HepG2 (cell line): ENCODE measurements at regions not wholly inside any gene's neighbourhood (a gene's known extent, or its start where the extent isn't known, plus 50 kb on each side); places are given as distances from the start of the nearest gene placed in this dataset.

Source experiments
- HNRNPLL ChIP-seq: fragments of 200-400 bp; formaldehyde crosslinking; IDR thresholded peaks from 2 replicates; pipeline ENCODE4 v1.6.1; 2017; ENCODE audit warnings: mild to moderate bottlenecking, low read depth, low read length; ENCODE audit not compliant: poor library complexity, severe bottlenecking
- NFIB ChIP-seq: sonication (generic); formaldehyde crosslinking; IDR thresholded peaks from 2 replicates; pipeline ENCODE4 v1.9.0; 2021; ENCODE audit warnings: missing genetic modification reagents, mild to moderate bottlenecking, borderline replicate concordance
- PITX1 ChIP-seq: sonication (generic); formaldehyde crosslinking; IDR thresholded peaks from 2 replicates; pipeline ENCODE4 v1.5.1; 2020; ENCODE audit warnings: mild to moderate bottlenecking, missing genetic modification reagents
- RFX1 ChIP-seq: fragments of 450-650 bp; IDR thresholded peaks from 2 replicates; pipeline ENCODE4 v1.6.1; 2017
- ZFP90 ChIP-seq: sonication (generic); formaldehyde crosslinking; IDR thresholded peaks from 2 replicates; pipeline ENCODE4 v1.8.0; 2022; ENCODE audit warnings: missing genetic modification reagents, mild to moderate bottlenecking, inconsistent platforms, borderline replicate concordance
- ZFY ChIP-seq: sonication (generic); formaldehyde crosslinking; IDR thresholded peaks from 2 replicates; pipeline ENCODE4 v1.4.0; 2020; ENCODE audit warnings: missing genetic modification reagents
- ZNF225 ChIP-seq: sonication (generic); formaldehyde crosslinking; IDR thresholded peaks from 2 replicates; pipeline ENCODE4 v1.4.0; 2020; ENCODE audit warnings: mild to moderate bottlenecking, missing genetic modification reagents
- TF ChIP-seq, protein P1 (sequence below): sonication (generic); formaldehyde crosslinking; IDR thresholded peaks from one replicate; pipeline ENCODE4 v1.5.1; 2020; ENCODE audit warnings: mild to moderate bottlenecking, missing genetic modification reagents; ENCODE audit errors: not compliant biosample characterization
- TF ChIP-seq, protein P2 (sequence below): sonication (generic); formaldehyde crosslinking; conservative IDR thresholded peaks from 2 replicates; pipeline ENCODE4 v1.8.0; 2022; ENCODE audit warnings: mild to moderate bottlenecking, moderate library complexity, missing genetic modification reagents
- TF ChIP-seq, protein P3 (sequence below): IDR thresholded peaks from 2 replicates; pipeline ENCODE4 v1.4.0; 2020; ENCODE audit warnings: mild to moderate bottlenecking, missing genetic modification reagents
- TF ChIP-seq, protein P4 (sequence below): sonication (generic); formaldehyde crosslinking; IDR thresholded peaks from 2 replicates; pipeline ENCODE4 v1.4.0; 2020; ENCODE audit warnings: missing genetic modification reagents, mild to moderate bottlenecking, borderline replicate concordance

DNA sequence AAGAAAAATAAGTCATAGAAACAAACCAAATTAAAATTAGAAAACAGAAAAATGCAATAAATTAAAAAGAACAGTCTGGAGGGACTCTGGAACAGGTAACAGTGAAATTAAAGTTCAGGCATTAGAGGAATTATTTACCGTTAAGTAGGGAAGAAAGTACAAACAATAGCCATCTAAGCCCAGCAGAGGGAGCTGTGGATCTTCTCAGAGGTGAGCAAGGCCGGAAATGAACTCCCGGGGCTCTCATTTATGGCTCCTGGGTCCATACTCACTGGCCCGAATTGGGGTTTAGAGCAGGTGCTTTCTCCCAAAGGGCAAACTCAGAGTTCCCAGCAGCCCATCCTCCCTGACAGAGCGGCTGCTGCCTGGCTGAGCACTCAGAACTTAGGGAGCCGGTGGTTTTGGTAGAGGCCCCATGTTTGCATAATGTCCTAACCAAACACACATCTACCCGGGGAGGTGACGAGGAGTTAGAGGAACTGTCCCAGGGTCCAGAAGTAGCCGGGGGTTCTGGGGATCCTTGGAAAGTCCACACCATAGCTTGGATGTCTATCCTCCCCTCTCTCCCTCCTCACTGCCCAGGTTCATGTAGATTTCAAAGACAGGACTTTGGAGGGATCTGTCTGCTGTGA is 87.8 kb upstream of the VPREB1 start (continued):
- TF ChIP-seq, protein P1, sequence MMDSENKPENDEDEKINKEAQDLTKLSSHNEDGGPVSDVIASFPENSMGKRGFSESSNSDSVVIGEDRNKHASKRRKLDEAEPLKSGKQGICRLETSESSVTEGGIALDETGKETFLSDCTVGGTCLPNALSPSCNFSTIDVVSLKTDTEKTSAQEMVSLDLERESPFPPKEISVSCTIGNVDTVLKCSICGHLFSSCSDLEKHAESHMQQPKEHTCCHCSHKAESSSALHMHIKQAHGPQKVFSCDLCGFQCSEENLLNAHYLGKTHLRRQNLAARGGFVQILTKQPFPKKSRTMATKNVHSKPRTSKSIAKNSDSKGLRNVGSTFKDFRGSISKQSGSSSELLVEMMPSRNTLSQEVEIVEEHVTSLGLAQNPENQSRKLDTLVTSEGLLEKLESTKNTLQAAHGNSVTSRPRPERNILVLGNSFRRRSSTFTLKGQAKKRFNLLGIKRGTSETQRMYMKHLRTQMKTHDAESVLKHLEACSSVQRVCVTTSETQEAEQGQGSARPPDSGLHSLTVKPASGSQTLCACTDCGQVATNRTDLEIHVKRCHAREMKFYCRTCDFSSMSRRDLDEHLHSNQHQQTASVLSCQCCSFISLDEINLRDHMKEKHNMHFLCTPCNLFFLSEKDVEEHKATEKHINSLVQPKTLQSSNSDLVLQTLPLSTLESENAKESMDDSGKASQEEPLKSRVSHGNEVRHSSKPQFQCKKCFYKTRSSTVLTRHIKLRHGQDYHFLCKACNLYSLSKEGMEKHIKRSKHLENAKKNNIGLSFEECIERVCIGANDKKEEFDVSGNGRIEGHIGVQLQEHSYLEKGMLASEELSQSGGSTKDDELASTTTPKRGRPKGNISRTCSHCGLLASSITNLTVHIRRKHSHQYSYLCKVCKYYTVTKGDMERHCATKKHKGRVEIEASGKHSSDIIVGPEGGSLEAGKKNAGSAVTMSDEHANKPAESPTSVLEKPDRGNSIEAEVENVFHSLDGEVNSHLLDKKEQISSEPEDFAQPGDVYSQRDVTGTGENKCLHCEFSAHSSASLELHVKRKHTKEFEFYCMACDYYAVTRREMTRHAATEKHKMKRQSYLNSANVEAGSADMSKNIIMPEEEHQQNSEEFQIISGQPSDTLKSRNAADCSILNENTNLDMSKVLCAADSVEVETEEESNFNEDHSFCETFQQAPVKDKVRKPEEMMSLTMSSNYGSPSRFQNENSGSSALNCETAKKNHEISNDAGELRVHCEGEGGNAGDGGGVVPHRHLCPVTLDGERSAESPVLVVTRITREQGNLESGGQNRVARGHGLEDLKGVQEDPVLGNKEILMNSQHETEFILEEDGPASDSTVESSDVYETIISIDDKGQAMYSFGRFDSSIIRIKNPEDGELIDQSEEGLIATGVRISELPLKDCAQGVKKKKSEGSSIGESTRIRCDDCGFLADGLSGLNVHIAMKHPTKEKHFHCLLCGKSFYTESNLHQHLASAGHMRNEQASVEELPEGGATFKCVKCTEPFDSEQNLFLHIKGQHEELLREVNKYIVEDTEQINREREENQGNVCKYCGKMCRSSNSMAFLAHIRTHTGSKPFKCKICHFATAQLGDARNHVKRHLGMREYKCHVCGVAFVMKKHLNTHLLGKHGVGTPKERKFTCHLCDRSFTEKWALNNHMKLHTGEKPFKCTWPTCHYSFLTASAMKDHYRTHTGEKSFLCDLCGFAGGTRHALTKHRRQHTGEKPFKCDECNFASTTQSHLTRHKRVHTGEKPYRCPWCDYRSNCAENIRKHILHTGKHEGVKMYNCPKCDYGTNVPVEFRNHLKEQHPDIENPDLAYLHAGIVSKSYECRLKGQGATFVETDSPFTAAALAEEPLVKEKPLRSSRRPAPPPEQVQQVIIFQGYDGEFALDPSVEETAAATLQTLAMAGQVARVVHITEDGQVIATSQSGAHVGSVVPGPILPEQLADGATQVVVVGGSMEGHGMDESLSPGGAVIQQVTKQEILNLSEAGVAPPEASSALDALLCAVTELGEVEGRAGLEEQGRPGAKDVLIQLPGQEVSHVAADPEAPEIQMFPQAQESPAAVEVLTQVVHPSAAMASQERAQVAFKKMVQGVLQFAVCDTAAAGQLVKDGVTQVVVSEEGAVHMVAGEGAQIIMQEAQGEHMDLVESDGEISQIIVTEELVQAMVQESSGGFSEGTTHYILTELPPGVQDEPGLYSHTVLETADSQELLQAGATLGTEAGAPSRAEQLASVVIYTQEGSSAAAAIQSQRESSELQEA (CRISPR knock-in tag), result no peak
- TF ChIP-seq ZFY (CRISPR knock-in tag), result peak; percentile 48; the same call in 1 of the 2 replicates
- TF ChIP-seq, protein P2, sequence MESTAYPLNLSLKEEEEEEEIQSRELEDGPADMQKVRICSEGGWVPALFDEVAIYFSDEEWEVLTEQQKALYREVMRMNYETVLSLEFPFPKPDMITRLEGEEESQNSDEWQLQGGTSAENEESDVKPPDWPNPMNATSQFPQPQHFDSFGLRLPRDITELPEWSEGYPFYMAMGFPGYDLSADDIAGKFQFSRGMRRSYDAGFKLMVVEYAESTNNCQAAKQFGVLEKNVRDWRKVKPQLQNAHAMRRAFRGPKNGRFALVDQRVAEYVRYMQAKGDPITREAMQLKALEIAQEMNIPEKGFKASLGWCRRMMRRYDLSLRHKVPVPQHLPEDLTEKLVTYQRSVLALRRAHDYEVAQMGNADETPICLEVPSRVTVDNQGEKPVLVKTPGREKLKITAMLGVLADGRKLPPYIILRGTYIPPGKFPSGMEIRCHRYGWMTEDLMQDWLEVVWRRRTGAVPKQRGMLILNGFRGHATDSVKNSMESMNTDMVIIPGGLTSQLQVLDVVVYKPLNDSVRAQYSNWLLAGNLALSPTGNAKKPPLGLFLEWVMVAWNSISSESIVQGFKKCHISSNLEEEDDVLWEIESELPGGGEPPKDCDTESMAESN (CRISPR knock-in tag), result 0 out of 2 replicates have a peak, but pooled peaks have one; percentile 31
- TF ChIP-seq, protein P3, sequence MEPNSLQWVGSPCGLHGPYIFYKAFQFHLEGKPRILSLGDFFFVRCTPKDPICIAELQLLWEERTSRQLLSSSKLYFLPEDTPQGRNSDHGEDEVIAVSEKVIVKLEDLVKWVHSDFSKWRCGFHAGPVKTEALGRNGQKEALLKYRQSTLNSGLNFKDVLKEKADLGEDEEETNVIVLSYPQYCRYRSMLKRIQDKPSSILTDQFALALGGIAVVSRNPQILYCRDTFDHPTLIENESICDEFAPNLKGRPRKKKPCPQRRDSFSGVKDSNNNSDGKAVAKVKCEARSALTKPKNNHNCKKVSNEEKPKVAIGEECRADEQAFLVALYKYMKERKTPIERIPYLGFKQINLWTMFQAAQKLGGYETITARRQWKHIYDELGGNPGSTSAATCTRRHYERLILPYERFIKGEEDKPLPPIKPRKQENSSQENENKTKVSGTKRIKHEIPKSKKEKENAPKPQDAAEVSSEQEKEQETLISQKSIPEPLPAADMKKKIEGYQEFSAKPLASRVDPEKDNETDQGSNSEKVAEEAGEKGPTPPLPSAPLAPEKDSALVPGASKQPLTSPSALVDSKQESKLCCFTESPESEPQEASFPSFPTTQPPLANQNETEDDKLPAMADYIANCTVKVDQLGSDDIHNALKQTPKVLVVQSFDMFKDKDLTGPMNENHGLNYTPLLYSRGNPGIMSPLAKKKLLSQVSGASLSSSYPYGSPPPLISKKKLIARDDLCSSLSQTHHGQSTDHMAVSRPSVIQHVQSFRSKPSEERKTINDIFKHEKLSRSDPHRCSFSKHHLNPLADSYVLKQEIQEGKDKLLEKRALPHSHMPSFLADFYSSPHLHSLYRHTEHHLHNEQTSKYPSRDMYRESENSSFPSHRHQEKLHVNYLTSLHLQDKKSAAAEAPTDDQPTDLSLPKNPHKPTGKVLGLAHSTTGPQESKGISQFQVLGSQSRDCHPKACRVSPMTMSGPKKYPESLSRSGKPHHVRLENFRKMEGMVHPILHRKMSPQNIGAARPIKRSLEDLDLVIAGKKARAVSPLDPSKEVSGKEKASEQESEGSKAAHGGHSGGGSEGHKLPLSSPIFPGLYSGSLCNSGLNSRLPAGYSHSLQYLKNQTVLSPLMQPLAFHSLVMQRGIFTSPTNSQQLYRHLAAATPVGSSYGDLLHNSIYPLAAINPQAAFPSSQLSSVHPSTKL (CRISPR knock-in tag), result no peak
- TF ChIP-seq ZFP90 (CRISPR knock-in tag), result no peak
- TF ChIP-seq PITX1, result no peak
- no peak for TF ChIP-seq ZNF225 (CRISPR knock-in tag)
- no peak for TF ChIP-seq HNRNPLL
- no peak for TF ChIP-seq RFX1
- TF ChIP-seq, protein P4, sequence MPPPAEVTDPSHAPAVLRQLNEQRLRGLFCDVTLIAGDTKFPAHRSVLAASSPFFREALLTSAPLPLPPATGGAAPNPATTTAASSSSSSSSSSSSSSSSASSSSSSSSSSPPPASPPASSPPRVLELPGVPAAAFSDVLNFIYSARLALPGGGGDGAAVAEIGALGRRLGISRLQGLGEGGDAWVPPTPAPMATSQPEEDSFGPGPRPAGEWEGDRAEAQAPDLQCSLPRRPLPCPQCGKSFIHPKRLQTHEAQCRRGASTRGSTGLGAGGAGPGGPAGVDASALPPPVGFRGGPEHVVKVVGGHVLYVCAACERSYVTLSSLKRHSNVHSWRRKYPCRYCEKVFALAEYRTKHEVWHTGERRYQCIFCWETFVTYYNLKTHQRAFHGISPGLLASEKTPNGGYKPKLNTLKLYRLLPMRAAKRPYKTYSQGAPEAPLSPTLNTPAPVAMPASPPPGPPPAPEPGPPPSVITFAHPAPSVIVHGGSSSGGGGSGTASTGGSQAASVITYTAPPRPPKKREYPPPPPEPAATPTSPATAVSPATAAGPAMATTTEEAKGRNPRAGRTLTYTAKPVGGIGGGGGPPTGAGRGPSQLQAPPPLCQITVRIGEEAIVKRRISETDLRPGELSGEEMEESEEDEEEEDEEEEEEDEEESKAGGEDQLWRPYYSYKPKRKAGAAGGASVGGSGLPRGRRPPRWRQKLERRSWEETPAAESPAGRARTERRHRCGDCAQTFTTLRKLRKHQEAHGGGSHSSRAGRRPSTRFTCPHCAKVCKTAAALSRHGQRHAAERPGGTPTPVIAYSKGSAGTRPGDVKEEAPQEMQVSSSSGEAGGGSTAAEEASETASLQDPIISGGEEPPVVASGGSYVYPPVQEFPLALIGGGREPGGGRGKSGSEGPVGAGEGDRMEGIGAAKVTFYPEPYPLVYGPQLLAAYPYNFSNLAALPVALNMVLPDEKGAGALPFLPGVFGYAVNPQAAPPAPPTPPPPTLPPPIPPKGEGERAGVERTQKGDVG (CRISPR knock-in tag), result no peak
- TF ChIP-seq NFIB (CRISPR knock-in tag), result no peak
